Glutamatergic neuron (in vitro differentiated cells): ENCODE measurements at regions not wholly inside any gene's neighbourhood (a gene's known extent, or its start where the extent isn't known, plus 50 kb on each side); places are given as distances from the start of the nearest gene placed in this dataset.
A peak's percentile ranks its signal among the peaks of the same experiment; 100 is the strongest.

ENCODE experiments used
- DNase-seq: peaks from one replicate; pipeline ENCODE4 v3.0.0; 2022
- H3K27ac Mint-ChIP-seq: one replicate; pipeline ENCODE4 v1.8.0; 2020; ENCODE audit warnings: mild to moderate bottlenecking, mixed read lengths, inconsistent platforms; ENCODE audit not compliant: unreplicated experiment
- H3K27me3 Mint-ChIP-seq: one replicate; pipeline ENCODE4 v1.8.0; 2020; ENCODE audit warnings: mild to moderate bottlenecking, moderate library complexity, mixed read lengths, inconsistent platforms; ENCODE audit not compliant: unreplicated experiment
- H3K36me3 Mint-ChIP-seq: one replicate; pipeline ENCODE4 v1.8.0; 2020; ENCODE audit warnings: mild to moderate bottlenecking, mixed read lengths, inconsistent platforms; ENCODE audit not compliant: unreplicated experiment
- H3K4me1 Mint-ChIP-seq: one replicate; pipeline ENCODE4 v1.8.0; 2020; ENCODE audit warnings: mild to moderate bottlenecking, low read depth, mixed read lengths, inconsistent platforms; ENCODE audit not compliant: unreplicated experiment
- H3K4me3 Mint-ChIP-seq: one replicate; pipeline ENCODE4 v1.8.0; 2020; ENCODE audit warnings: mild to moderate bottlenecking, mixed read lengths, inconsistent platforms; ENCODE audit not compliant: unreplicated experiment
- H3K9me3 Mint-ChIP-seq: one replicate; pipeline ENCODE4 v1.8.0; 2020; ENCODE audit warnings: mild to moderate bottlenecking, moderate library complexity, mixed read lengths, inconsistent platforms; ENCODE audit not compliant: unreplicated experiment
- CTCF ChIP-seq: fragments of 200-600 bp; sonication (generic); IDR thresholded peaks from one replicate; pipeline ENCODE4 v1.5.0; 2021; ENCODE audit not compliant: partially characterized antibody, unreplicated experiment

- no peaks in the 10 kb centered on the region for H3K27me3 Mint-ChIP-seq
- peaks cover 2% of the 10 kb centered on the region for H3K9me3 Mint-ChIP-seq
- H3K36me3 Mint-ChIP-seq, result no peaks in the 10 kb centered on the region
- no peak overlapping the region for H3K4me3 Mint-ChIP-seq
- H3K4me1 Mint-ChIP-seq, result peaks cover 10% of the 10 kb centered on the region
- no peak for TF ChIP-seq CTCF
- peak overlapping the region; percentile 8 for H3K27ac Mint-ChIP-seq
- no peak for DNase-seq
These were observed 115.6 kb downstream of the LARP7 start for GRCh38 chr4:112752510-112752909.

GRCh38 chr4:112753333-112753732, 116.4 kb downstream of the LARP7 start:
- Mint-ChIP-seq H3K9me3 (peaks cover 2% of the 10 kb centered on the region), H3K27me3 (no peaks in the 10 kb centered on the region), H3K27ac (no peak overlapping the region), H3K4me1 (peaks cover 9% of the 10 kb centered on the region), H3K4me3 (no peak overlapping the region), H3K36me3 (no peaks in the 10 kb centered on the region)
- no peak for DNase-seq
- TF ChIP-seq CTCF, result no peak

- DNase-seq, result no peak
- H3K36me3 Mint-ChIP-seq, result no peaks in the 10 kb centered on the region
- TF ChIP-seq CTCF, result no peak
- H3K9me3 Mint-ChIP-seq, result peaks cover 3% of the 10 kb centered on the region
- H3K4me3 Mint-ChIP-seq, result no peak overlapping the region
- H3K27ac Mint-ChIP-seq, result no peak overlapping the region
- H3K27me3 Mint-ChIP-seq, result peaks cover 5% of the 10 kb centered on the region
- peaks cover 2% of the 10 kb centered on the region for H3K4me1 Mint-ChIP-seq
These were observed 122.4 kb downstream of the LARP7 start for GRCh38 chr4:112759313-112759712.

- Mint-ChIP-seq H3K27ac (no peak overlapping the region), H3K27me3 (peaks cover 5% of the 10 kb centered on the region), H3K4me3 (no peak overlapping the region), H3K36me3 (no peaks in the 10 kb centered on the region), H3K9me3 (peaks cover 3% of the 10 kb centered on the region), H3K4me1 (peaks cover 2% of the 10 kb centered on the region)
- DNase-seq, result no peak
- TF ChIP-seq CTCF, result peak; percentile 70
These were observed 128.5 kb downstream of the LARP7 start for GRCh38 chr4:112765317-112765974.

GRCh38 chr4:112766422-112766821, 129.5 kb downstream of the LARP7 start:
- Mint-ChIP-seq H3K9me3 (peaks cover 3% of the 10 kb centered on the region), H3K36me3 (no peaks in the 10 kb centered on the region), H3K27ac (no peak overlapping the region), H3K27me3 (peaks cover 5% of the 10 kb centered on the region), H3K4me1 (peaks cover 2% of the 10 kb centered on the region), H3K4me3 (no peak overlapping the region)
- TF ChIP-seq CTCF, result no peak
- peak; percentile 49 for DNase-seq
